GM12878 (cell line): ENCODE measurements at regions not wholly inside any gene's neighbourhood (a gene's known extent, or its start where the extent isn't known, plus 50 kb on each side); places are given as distances from the start of the nearest gene placed in this dataset.

ENCODE experiments used
- BHLHE40 ChIP-seq, 2 experiments: fragments of 450-650 bp in 1 of 2; IDR thresholded peaks; 2 replicates each; pipeline ENCODE4 v1.6.1; 2011 to 2017; ENCODE audit warnings: low read depth in 2 of 2, borderline replicate concordance in 1 of 2, improper control_type of control experiment in 1 of 2, low read length in 1 of 2, mild to moderate bottlenecking in 1 of 2
- CEBPB ChIP-seq, 2 experiments: fragments of 150-350 bp in 1 of 2; IDR thresholded peaks; 2 replicates each; pipeline ENCODE4 v1.6.1; 2012 to 2014; ENCODE audit warnings: low read depth in 2 of 2, low read length in 2 of 2, borderline replicate concordance in 1 of 2, inconsistent platforms in 1 of 2
- CTCF ChIP-seq, 3 experiments: IDR thresholded peaks in 2 of 3; conservative IDR thresholded peaks in 1 of 3; 2 replicates each; pipeline ENCODE4 v1.5.1; 2011; ENCODE audit warnings: low read depth in 3 of 3, low read length in 3 of 3, mild to moderate bottlenecking in 3 of 3, control low read depth in 2 of 3, moderate library complexity in 2 of 3, inconsistent platforms in 1 of 3, mixed read lengths in 1 of 3; ENCODE audit not compliant: control insufficient read depth in 2 of 3, insufficient read depth in 1 of 3; ENCODE audit errors: extremely low read depth in 1 of 3
- EP300 ChIP-seq, 2 experiments: fragments of 150-350 bp in 1 of 2; IDR thresholded peaks; 2 replicates each; pipeline ENCODE4 v1.6.1; 2011 to 2012; ENCODE audit warnings: low read depth in 2 of 2, low read length in 2 of 2, borderline replicate concordance in 1 of 2, improper control_type of control experiment in 1 of 2, inconsistent platforms in 1 of 2; ENCODE audit not compliant: control insufficient read depth in 1 of 2
- MAX ChIP-seq: IDR thresholded peaks from 2 replicates; pipeline ENCODE4 v1.6.1; 2012; ENCODE audit warnings: low read depth, low read length, improper control_type of control experiment
- NR2C2 ChIP-seq: IDR thresholded peaks from 2 replicates; pipeline ENCODE4 v1.6.1; 2011; ENCODE audit warnings: borderline replicate concordance, low read depth; ENCODE audit not compliant: control insufficient read depth, insufficient read length
- POLR2A ChIP-seq: IDR thresholded peaks from 2 replicates; pipeline ENCODE4 v1.6.1; 2011; ENCODE audit warnings: low read depth, mild to moderate bottlenecking, low read length
- SP1 ChIP-seq: IDR thresholded peaks from one replicate; pipeline ENCODE4 v1.6.1; 2011; ENCODE audit warnings: low read depth, low read length
- SREBF2 ChIP-seq: IDR thresholded peaks from 2 replicates; pipeline ENCODE4 v1.6.1; 2012; ENCODE audit warnings: mild to moderate bottlenecking, low read length
- TCF3 ChIP-seq: IDR thresholded peaks from 2 replicates; pipeline ENCODE4 v1.6.1; 2012; ENCODE audit warnings: low read depth, mild to moderate bottlenecking, low read length, borderline replicate concordance; ENCODE audit not compliant: insufficient read depth

- TF ChIP-seq POLR2A (no peak), NR2C2 (no peak), SP1 (no peak), CTCF (IDR thresholded peaks at IDR 0.05 in 2 of 3, conservative IDR thresholded peaks at IDR 0.05 in 1 of 3; ENCODE audit: control insufficient read depth in 2 of 3, extremely low read depth in 1 of 3, insufficient read depth in 1 of 3, low read depth in 3 of 3, low read length in 3 of 3) (no peak), SREBF2 (no peak), BHLHE40 (IDR thresholded peaks at IDR 0.05; ENCODE audit: borderline replicate concordance in 1 of 2, low read depth in 2 of 2, low read length in 1 of 2) (no peak), EP300 (IDR thresholded peaks at IDR 0.05; ENCODE audit: borderline replicate concordance in 1 of 2, control insufficient read depth in 1 of 2, low read depth in 2 of 2, low read length in 2 of 2) (no peak), TCF3 (no peak), MAX (no peak), CEBPB (IDR thresholded peaks at IDR 0.05; ENCODE audit: borderline replicate concordance in 1 of 2, low read depth in 2 of 2, low read length in 2 of 2) (no peak)
Observed at GRCh38 chr15:38954090-38954489, 389.5 kb upstream of the RASGRP1 start.
